PC-9 (cell line): ENCODE measurements at regions not wholly inside any gene's neighbourhood (a gene's known extent, or its start where the extent isn't known, plus 50 kb on each side); places are given as distances from the start of the nearest gene placed in this dataset.

Experiments
- BruUV-seq: library from RNA; stranded (reverse); fragments of 400-500 nt; replicated peaks from 2 replicates; lab custom pipeline; 2021; lab: Mats Ljungman, UMichigan
- CTCF ChIA-PET: fragments of 300-600 bp; sonication (Branson Sonifier 250); formaldehyde crosslinking; loops from one replicate; lab custom pipeline; 2022; ENCODE audit warnings: antibody characterized with exemption; lab: Charles Lee
- POLR2A ChIA-PET: fragments of 300-600 bp; sonication (Branson Sonifier 250); formaldehyde crosslinking; loops from one replicate; lab custom pipeline; 2022; ENCODE audit warnings: antibody characterized with exemption; ENCODE audit not compliant: unreplicated experiment; lab: Charles Lee
- DNase-seq, 2 experiments: peaks; one replicate each; pipeline versions ENCODE4 v3.0.0 to v3.0.0-alpha.2; 2015 to 2022; ENCODE audit warnings: mixed read lengths in 1 of 2
- H2AFZ ChIP-seq: fragments of 200-600 bp; sonication (generic); 2 replicates; pipeline ENCODE4 v1.8.1; 2017; ENCODE audit warnings: antibody characterized with exemption
- H3F3A ChIP-seq: fragments of 200-600 bp; sonication (generic); 2 replicates; pipeline ENCODE4 v1.8.1; 2017; ENCODE audit warnings: antibody characterized with exemption, mild to moderate bottlenecking, low read depth; ENCODE audit not compliant: insufficient read depth
- H3K27ac ChIP-seq: fragments of 200-600 bp; sonication (generic); 2 replicates; pipeline ENCODE4 v1.6.1; 2016; ENCODE audit warnings: mixed run types
- H3K27me3 ChIP-seq: fragments of 200-600 bp; sonication (generic); 2 replicates; pipeline ENCODE4 v1.6.1; 2016; ENCODE audit warnings: low read depth, mixed run types; ENCODE audit not compliant: insufficient read depth
- H3K36me3 ChIP-seq: fragments of 200-600 bp; sonication (generic); 2 replicates; pipeline ENCODE4 v1.6.1; 2016; ENCODE audit warnings: low read depth, mixed run types
- H3K4me1 ChIP-seq: fragments of 200-600 bp; sonication (generic); replicated peaks from 2 replicates; pipeline ENCODE4 v1.6.1; 2016; ENCODE audit warnings: mixed run types; ENCODE audit not compliant: insufficient read depth
- H3K4me2 ChIP-seq: fragments of 200-600 bp; sonication (generic); 2 replicates; pipeline ENCODE4 v1.6.1; 2017; ENCODE audit warnings: mixed run types
- H3K4me3 ChIP-seq: fragments of 200-600 bp; sonication (generic); 2 replicates; pipeline ENCODE4 v1.6.1; 2016; ENCODE audit warnings: mixed run types
- H3K79me2 ChIP-seq: fragments of 200-600 bp; sonication (generic); 2 replicates; pipeline ENCODE4 v1.6.1; 2017; ENCODE audit warnings: low read depth, mixed run types
- H3K9me2 ChIP-seq: fragments of 200-600 bp; sonication (generic); 2 replicates; pipeline ENCODE4 v1.8.1; 2017; ENCODE audit warnings: mild to moderate bottlenecking; ENCODE audit not compliant: insufficient read depth
- H3K9me3 ChIP-seq: fragments of 200-600 bp; sonication (generic); 2 replicates; pipeline ENCODE4 v1.8.1; 2016; ENCODE audit warnings: low read depth; ENCODE audit not compliant: insufficient read depth
- H4K20me1 ChIP-seq: fragments of 200-600 bp; sonication (generic); 2 replicates; pipeline ENCODE4 v1.8.1; 2017; ENCODE audit not compliant: insufficient read depth
- EZH2 ChIP-seq: fragments of 200-600 bp; sonication (generic); IDR thresholded peaks from 2 replicates; pipeline ENCODE4 v1.8.0; 2017; ENCODE audit warnings: antibody characterized with exemption, low read depth
- intact Hi-C: fragments of 100-400 bp; cut with micrococcal nuclease; formaldehyde crosslinking; loops from one replicate; pipeline ENCODE4 v1.10.0; 2022; ENCODE audit not compliant: unreplicated experiment
- TF ChIP-seq, protein P1 (sequence below): fragments of 200-600 bp; sonication (generic); conservative IDR thresholded peaks from 2 replicates; pipeline ENCODE4 v1.6.1; 2017; ENCODE audit warnings: mixed run types, antibody characterized with exemption, mild to moderate bottlenecking, moderate library complexity

GRCh38 chr5:88550736-88551135 is 282.1 kb upstream of the TMEM161B start:
- no TSS peak for BruUV-seq

GRCh38 chr5:88548136-88548805 is 279.6 kb upstream of the TMEM161B start:
- Histone ChIP-seq H3K79me2 (no peaks in the 10 kb centered on the region), H4K20me1 (no peaks in the 10 kb centered on the region), H2AFZ (peak overlapping the region; percentile 62; the same call in 1 of the 2 replicates)

More at GRCh38 chr5:88550736-88551135, 282.1 kb upstream of the TMEM161B start:
- TF ChIP-seq EZH2: no peak
- TF ChIP-seq, protein P1, sequence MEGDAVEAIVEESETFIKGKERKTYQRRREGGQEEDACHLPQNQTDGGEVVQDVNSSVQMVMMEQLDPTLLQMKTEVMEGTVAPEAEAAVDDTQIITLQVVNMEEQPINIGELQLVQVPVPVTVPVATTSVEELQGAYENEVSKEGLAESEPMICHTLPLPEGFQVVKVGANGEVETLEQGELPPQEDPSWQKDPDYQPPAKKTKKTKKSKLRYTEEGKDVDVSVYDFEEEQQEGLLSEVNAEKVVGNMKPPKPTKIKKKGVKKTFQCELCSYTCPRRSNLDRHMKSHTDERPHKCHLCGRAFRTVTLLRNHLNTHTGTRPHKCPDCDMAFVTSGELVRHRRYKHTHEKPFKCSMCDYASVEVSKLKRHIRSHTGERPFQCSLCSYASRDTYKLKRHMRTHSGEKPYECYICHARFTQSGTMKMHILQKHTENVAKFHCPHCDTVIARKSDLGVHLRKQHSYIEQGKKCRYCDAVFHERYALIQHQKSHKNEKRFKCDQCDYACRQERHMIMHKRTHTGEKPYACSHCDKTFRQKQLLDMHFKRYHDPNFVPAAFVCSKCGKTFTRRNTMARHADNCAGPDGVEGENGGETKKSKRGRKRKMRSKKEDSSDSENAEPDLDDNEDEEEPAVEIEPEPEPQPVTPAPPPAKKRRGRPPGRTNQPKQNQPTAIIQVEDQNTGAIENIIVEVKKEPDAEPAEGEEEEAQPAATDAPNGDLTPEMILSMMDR: no peak
- Histone ChIP-seq H3K27ac (no peak overlapping the region), H2AFZ (0 out of 2 replicates have a peak overlapping the region, but pooled peaks have one; percentile 22), H3K27me3 (no peaks in the 10 kb centered on the region), H3K36me3 (no peaks in the 10 kb centered on the region), H3K4me2 (no peak overlapping the region), H3K9me3 (no peaks in the 10 kb centered on the region), H3K79me2 (no peaks in the 10 kb centered on the region), H3F3A (no peaks in the 10 kb centered on the region), H3K4me1 (no peaks in the 10 kb centered on the region), H3K9me2 (no peaks in the 10 kb centered on the region), H4K20me1 (no peaks in the 10 kb centered on the region), H3K4me3 (no peak overlapping the region)
- ChIA-PET CTCF (no interaction called here), POLR2A (no interaction called here)
- DNase-seq: no peak
- intact Hi-C loops: no loop called here

GRCh38 chr5:88545338-88545737 is 276.7 kb upstream of the TMEM161B start:
- no peaks in the 10 kb centered on the region for H4K20me1 ChIP-seq
- no peak overlapping the region for H3K27ac ChIP-seq
- no peak overlapping the region for H2AFZ ChIP-seq
- H3K79me2 ChIP-seq: no peaks in the 10 kb centered on the region
- no peaks in the 10 kb centered on the region for H3K9me2 ChIP-seq
- H3F3A ChIP-seq: no peaks in the 10 kb centered on the region
- no TSS peak for BruUV-seq
- no peak for TF ChIP-seq EZH2
- TF ChIP-seq, protein P1: no peak
- H3K9me3 ChIP-seq: no peaks in the 10 kb centered on the region
- no peak overlapping the region for H3K4me3 ChIP-seq
- no peaks in the 10 kb centered on the region for H3K36me3 ChIP-seq
- CTCF ChIA-PET: no interaction called here
- intact Hi-C loops: no loop called here
- H3K27me3 ChIP-seq: no peaks in the 10 kb centered on the region
- H3K4me2 ChIP-seq: no peak overlapping the region
- no peak for DNase-seq
- POLR2A ChIA-PET: no interaction called here
- no peaks in the 10 kb centered on the region for H3K4me1 ChIP-seq

More at GRCh38 chr5:88548136-88548805, 279.6 kb upstream of the TMEM161B start:
- H3K36me3 ChIP-seq: no peaks in the 10 kb centered on the region
- no peak overlapping the region for H3K4me3 ChIP-seq
- POLR2A ChIA-PET: no interaction called here
- CTCF ChIA-PET: no interaction called here
- no peak overlapping the region for H3K27ac ChIP-seq
- TF ChIP-seq, protein P1: no peak
- no peak for TF ChIP-seq EZH2
- intact Hi-C loops: no loop called here
- no peaks in the 10 kb centered on the region for H3K9me3 ChIP-seq
- no peaks in the 10 kb centered on the region for H3F3A ChIP-seq
- H3K4me1 ChIP-seq: no peaks in the 10 kb centered on the region
- H3K27me3 ChIP-seq: no peaks in the 10 kb centered on the region
- no TSS peak for BruUV-seq
- DNase-seq: no peak
- H3K4me2 ChIP-seq: no peak overlapping the region
- H3K9me2 ChIP-seq: no peaks in the 10 kb centered on the region
